GM12873 (cell line): ENCODE measurements at regions not wholly inside any gene's neighbourhood (a gene's known extent, or its start where the extent isn't known, plus 50 kb on each side); places are given as distances from the start of the nearest gene placed in this dataset.

ENCODE experiments used
- TF ChIP-seq, protein P1 (sequence below): IDR thresholded peaks from 2 replicates; pipeline ENCODE4 v1.5.1; 2012; ENCODE audit warnings: low read depth, mild to moderate bottlenecking, moderate library complexity, low read length, control low read depth; ENCODE audit not compliant: insufficient read depth; ENCODE audit errors: missing control alignments

- TF ChIP-seq, protein P1, sequence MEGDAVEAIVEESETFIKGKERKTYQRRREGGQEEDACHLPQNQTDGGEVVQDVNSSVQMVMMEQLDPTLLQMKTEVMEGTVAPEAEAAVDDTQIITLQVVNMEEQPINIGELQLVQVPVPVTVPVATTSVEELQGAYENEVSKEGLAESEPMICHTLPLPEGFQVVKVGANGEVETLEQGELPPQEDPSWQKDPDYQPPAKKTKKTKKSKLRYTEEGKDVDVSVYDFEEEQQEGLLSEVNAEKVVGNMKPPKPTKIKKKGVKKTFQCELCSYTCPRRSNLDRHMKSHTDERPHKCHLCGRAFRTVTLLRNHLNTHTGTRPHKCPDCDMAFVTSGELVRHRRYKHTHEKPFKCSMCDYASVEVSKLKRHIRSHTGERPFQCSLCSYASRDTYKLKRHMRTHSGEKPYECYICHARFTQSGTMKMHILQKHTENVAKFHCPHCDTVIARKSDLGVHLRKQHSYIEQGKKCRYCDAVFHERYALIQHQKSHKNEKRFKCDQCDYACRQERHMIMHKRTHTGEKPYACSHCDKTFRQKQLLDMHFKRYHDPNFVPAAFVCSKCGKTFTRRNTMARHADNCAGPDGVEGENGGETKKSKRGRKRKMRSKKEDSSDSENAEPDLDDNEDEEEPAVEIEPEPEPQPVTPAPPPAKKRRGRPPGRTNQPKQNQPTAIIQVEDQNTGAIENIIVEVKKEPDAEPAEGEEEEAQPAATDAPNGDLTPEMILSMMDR, result no peak
Observed at GRCh38 chr16:64826374-64826773, 295.5 kb downstream of the CDH11 start.

DNA sequence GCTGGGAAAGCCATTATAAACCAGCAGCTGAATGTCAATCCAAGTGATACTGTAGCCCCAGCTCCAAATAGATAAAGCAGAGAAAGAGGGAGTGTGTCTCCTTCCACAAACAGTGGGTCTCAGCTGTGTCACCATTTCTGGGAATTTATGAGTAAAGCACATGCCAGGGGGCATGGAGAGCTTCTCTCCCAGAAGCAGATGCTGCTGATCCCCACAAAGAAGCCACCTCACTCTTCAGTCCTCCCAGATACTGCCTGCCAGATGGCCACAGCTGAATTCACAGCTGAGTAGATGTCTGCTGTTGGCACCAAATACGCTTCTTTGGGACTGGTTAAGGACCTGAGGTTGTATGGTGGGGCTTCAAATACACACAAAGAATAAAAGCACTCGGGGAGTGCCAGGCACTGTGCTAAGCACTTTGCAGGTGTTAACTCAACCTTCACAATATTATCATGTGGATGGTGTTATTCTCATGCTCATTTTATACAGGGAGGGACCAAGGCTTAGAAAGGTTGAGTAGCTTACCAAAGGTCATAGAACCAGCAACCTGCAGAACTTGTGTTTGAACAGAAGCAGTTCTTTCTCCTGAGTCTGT is 298.3 kb downstream of the CDH11 start:
- TF ChIP-seq, protein P1, result no peak

DNA sequence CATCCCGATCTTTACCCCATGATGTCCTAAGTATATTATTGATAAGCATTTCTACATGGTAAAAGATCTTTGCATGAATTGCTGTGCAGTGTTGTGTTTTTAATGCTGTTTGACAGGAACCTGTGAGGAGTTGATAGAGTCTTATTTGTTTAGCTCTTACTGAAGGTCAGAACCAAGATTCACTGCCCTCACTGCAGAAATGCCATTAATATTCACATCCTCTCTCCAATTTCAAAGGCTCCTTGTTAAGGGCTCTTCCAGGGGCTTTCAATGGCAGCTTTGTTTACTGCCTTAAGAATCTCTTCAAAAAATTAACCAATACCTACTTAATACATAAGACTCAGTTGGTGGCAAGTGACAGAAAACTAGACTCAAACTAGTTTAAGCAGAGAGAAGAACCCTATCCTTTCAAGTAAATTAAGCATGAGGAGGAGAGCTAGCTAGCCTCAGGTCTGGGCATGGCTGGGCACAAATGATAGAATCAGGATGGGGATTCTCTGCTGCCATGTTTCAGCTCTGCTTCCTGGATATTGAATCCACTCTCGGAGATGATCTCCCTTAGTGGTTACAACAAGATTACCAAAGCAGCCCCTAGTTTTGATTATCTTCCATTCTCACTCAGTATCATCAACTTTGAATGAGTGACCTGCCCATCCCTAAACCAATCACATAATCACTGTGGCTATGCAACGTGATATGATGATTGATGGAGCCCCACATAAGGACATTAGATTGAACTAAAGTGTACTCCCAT is 311.8 kb downstream of the CDH11 start:
- TF ChIP-seq, protein P1, result no peak

DNA sequence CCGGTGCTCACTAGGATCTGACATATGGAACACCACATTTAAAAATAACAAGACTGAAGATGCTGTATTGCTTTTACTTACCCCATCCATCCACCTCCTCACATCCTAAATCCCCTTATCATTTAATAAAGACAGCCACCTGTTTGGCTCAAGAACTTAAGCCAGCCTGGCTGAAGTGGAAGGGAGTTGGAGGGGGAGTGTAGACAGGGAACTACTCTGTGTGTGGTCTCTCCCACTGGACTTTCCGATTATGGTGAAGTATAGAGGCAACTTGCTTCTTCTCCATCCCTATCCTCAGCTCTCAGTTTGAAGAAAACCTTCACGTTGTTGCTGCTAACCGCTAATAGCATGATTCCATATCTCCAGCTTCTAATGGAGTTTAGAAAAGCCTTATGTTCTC is 313.4 kb downstream of the CDH11 start:
- TF ChIP-seq, protein P1, result no peak

- TF ChIP-seq, protein P1, result no peak
Observed at GRCh38 chr16:64791756-64792155, 330.1 kb downstream of the CDH11 start.

- TF ChIP-seq, protein P1, result no peak
Observed at GRCh38 chr16:64784635-64785034, 337.2 kb downstream of the CDH11 start.

- TF ChIP-seq, protein P1, result no peak
Observed at GRCh38 chr16:64782484-64782883, 339.4 kb downstream of the CDH11 start.
